Heart left ventricle (tissue), 16 donors: ENCODE measurements at regions not wholly inside any gene's neighbourhood (a gene's known extent, or its start where the extent isn't known, plus 50 kb on each side); places are given as distances from the start of the nearest gene placed in this dataset.
A peak's percentile ranks its signal among the peaks of the same experiment; 100 is the strongest.
"Not testable (repeated sequence)": the region's sequence is repeated elsewhere in the genome, so short reads cannot be mapped to it uniquely, and the experiment has no call there.

Experiments used
- ATAC-seq, 4 donors: fragments of 200-7000 bp; cut with Tn5 transposase; one replicate each; pipeline ENCODE4 v1.9.1; 2020 to 2022; ENCODE audit warnings: moderate library complexity in 4 of 4, mild to moderate bottlenecking in 3 of 4, moderate number of reproducible peaks in 1 of 4
- DNase-seq, 5 donors: peaks; one replicate each; pipeline ENCODE4 v3.0.0-alpha.2; 2020
- H3K27ac ChIP-seq, 12 donors: fragments of 200-600 bp; sonication (generic) in 4 of 12; one replicate each; pipeline versions ENCODE4 v1.5.0 to v1.8.0; 2016 to 2022; ENCODE audit warnings: mild to moderate bottlenecking in 2 of 12
- H3K27me3 ChIP-seq, 9 donors: fragments of 200-600 bp; sonication (generic) in 2 of 9; one replicate each; pipeline versions ENCODE4 v1.5.1 to v1.8.0; 2016 to 2022; ENCODE audit warnings: mild to moderate bottlenecking in 3 of 9
- H3K36me3 ChIP-seq, 9 donors: fragments of 200-600 bp; sonication (generic) in 2 of 9; one replicate each; pipeline versions ENCODE4 v1.5.0 to v1.8.0; 2018 to 2022; ENCODE audit warnings: mild to moderate bottlenecking in 2 of 9
- H3K4me1 ChIP-seq, 12 donors: fragments of 200-600 bp; sonication (generic) in 4 of 12; one replicate each; pipeline versions ENCODE4 v1.5.0 to v1.8.0; 2016 to 2022; ENCODE audit warnings: mild to moderate bottlenecking in 3 of 12
- H3K4me3 ChIP-seq, 12 donors: fragments of 200-600 bp; sonication (generic) in 4 of 12; one replicate each; pipeline versions ENCODE4 v1.5.0 to v1.8.0; 2017 to 2022; ENCODE audit warnings: mild to moderate bottlenecking in 9 of 12, moderate library complexity in 4 of 12
- H3K9me3 ChIP-seq, 12 donors: fragments of 200-600 bp; sonication (generic) in 4 of 12; one replicate each; pipeline versions ENCODE4 v1.5.0 to v1.8.0; 2016 to 2022; ENCODE audit warnings: mild to moderate bottlenecking in 1 of 12
- CTCF ChIP-seq, 12 donors: fragments of 200-600 bp; sonication (generic) in 4 of 12; IDR thresholded peaks; one replicate each; pipeline versions ENCODE4 v1.5.0 to v1.8.0; 2018 to 2022; ENCODE audit warnings: antibody characterized with exemption in 12 of 12, mild to moderate bottlenecking in 5 of 12
- POLR2A ChIP-seq, 2 donors: fragments of 450-650 bp; IDR thresholded peaks; one replicate each; pipeline ENCODE4 v1.6.1; 2017; ENCODE audit warnings: antibody characterized with exemption in 2 of 2, mild to moderate bottlenecking in 2 of 2, moderate library complexity in 2 of 2
- whole genome bisulfite sequencing, 4 donors: extraction: QIAGEN DNeasy Blood & Tissue Kit in 2 of 4; methylation state at CpG; one replicate each; pipeline versions ENCODE4 v1.1.5 to v1.1.7; 2013 to 2018; 5-methylcytosine and 5-hydroxymethylcytosine counted together
- intact Hi-C, 10 donors: fragments of 100-400 bp; cut with DNase I; formaldehyde crosslinking; loops; one replicate each; pipeline versions ENCODE4 v1.11.1 to v1.14.2; 2022
- donor health status: ischemic (EF 13 %, LVEDD 7.1; RV severe dilation, severe dysfunction).
- donor health status: healthy with polysubstance abuse.
- donor health status: DM: no; HTN: yes; CAD: no.
- donor health status: DM: no; HTN: no; CAD: no.
- donor health status: ischemic (EF 25% LVEDD 6.9; RV normal size, moderate dysfunction).
- donor health status: ischemic (EF 25% LVEDD 5.7; RV mildly dilated, moderate dysfunction).
- donor health status: healthy.
- donor health status: DM: yes; HTN: yes; CAD: no.
- donor health status: ischemic (EF 35%, LVEDD 5.7; RV mildly dilated, moderate dysfunction).
- donor health status: nonischemic (EF 11% LVEDD 7.7; RV severe dilation, severe dysfunction).
- donor health status: DM: yes; HTN: yes; CAD: no.
- donor health status: PGD.
- donor health status: ischemic (EF 29% LVEDD 5.4; RV normal size, mild dysfunction).
- donor health status: nonischemic (EF 23%, LVEDD 6.1; RV moderate dilation, normal function).

GRCh38 chr6:17219098-17219497 is 62.1 kb upstream of the RBM24 start:
- H3K27me3 ChIP-seq = no peaks in the 10 kb centered on the region
- WGBS, 4 donors = 72 to 81% (median 75%) methylated on average over 5 of the region's 5 CpGs
- no peaks in the 10 kb centered on the region for H3K4me1 ChIP-seq
- H3K36me3 ChIP-seq = no peaks in the 10 kb centered on the region
- DNase-seq = no peak
- intact Hi-C loops = loop anchor here in 2 of 10 donors (10.0 kb wide), 2 partner anchors 46 to 56 kb away; no protein-coding TSS in a partner anchor
- TF ChIP-seq CTCF (IDR thresholded peaks at IDR 0.05) = no peak
- no peak for TF ChIP-seq POLR2A (IDR thresholded peaks at IDR 0.05)
- H3K4me3 ChIP-seq = no peak overlapping the region
- peak in 2 of 4 donors; percentile 14 to 33 for ATAC-seq
- H3K9me3 ChIP-seq = peaks cover 0 to 7% (median 0%) of the 10 kb centered on the region in 12 donors
- H3K27ac ChIP-seq = no peak overlapping the region

GRCh38 chr6:17220040-17220910 is 60.9 kb upstream of the RBM24 start:
- no peak for DNase-seq
- WGBS, 4 donors = 65 to 70% (median 68%) methylated on average over 12 of the region's 12 CpGs
- intact Hi-C loops = no loop called here
- peaks cover 0 to 7% (median 0%) of the 10 kb centered on the region in 12 donors for H3K9me3 ChIP-seq
- ATAC-seq = no peak
- TF ChIP-seq POLR2A (IDR thresholded peaks at IDR 0.05) = no peak
- no peaks in the 10 kb centered on the region for H3K36me3 ChIP-seq
- H3K27ac ChIP-seq = no peak overlapping the region
- no peaks in the 10 kb centered on the region for H3K27me3 ChIP-seq
- peaks cover 0 to 3% (median 0%) of the 10 kb centered on the region in 12 donors for H3K4me1 ChIP-seq
- H3K4me3 ChIP-seq = no peak overlapping the region

GRCh38 chr6:17224056-17224455 is 57.1 kb upstream of the RBM24 start:
- intact Hi-C loops = no loop called here
- ATAC-seq = no peak

GRCh38 chr6:17224501-17224900 is 56.7 kb upstream of the RBM24 start:
- ATAC-seq, H3K4me3 ChIP-seq, H3K36me3 ChIP-seq, H3K27ac ChIP-seq, DNase-seq, H3K9me3 ChIP-seq, H3K27me3 ChIP-seq, intact Hi-C loops: not testable (repeated sequence)
- 82 to 90% (median 86%) methylated on average over 5 of the region's 5 CpGs for WGBS, 4 donors
- H3K4me1 ChIP-seq = peaks cover 0 to 31% (median 11%) of the 10 kb centered on the region in 12 donors

More at GRCh38 chr6:17224056-17224455, 57.1 kb upstream of the RBM24 start:
- H3K9me3 ChIP-seq = no peaks in the 10 kb centered on the region
- TF ChIP-seq POLR2A (IDR thresholded peaks at IDR 0.05) (no peak), CTCF (IDR thresholded peaks at IDR 0.05) (no peak)
- 95 to 98% (median 97%) methylated on average over 3 of the region's 3 CpGs for WGBS, 4 donors
- H3K36me3 ChIP-seq = no peaks in the 10 kb centered on the region
- H3K27ac ChIP-seq = no peak overlapping the region
- H3K4me3 ChIP-seq = no peak overlapping the region
- peaks cover 0 to 28% (median 11%) of the 10 kb centered on the region in 12 donors for H3K4me1 ChIP-seq
- DNase-seq = no peak
- no peaks in the 10 kb centered on the region for H3K27me3 ChIP-seq

- ATAC-seq = peak in 1 of 4 donors; percentile 47
- TF ChIP-seq CTCF (IDR thresholded peaks at IDR 0.05) = no peak
- TF ChIP-seq POLR2A (IDR thresholded peaks at IDR 0.05) = no peak
- no peaks in the 10 kb centered on the region for H3K36me3 ChIP-seq
Measured at GRCh38 chr6:17225767-17226630, 55.2 kb upstream of the RBM24 start.

More at GRCh38 chr6:17225767-17226630, 55.2 kb upstream of the RBM24 start:
- Histone ChIP-seq H3K27me3 (no peaks in the 10 kb centered on the region), H3K4me1 (peaks cover 0 to 31% (median 11%) of the 10 kb centered on the region in 12 donors), H3K4me3 (no peak overlapping the region), H3K9me3 (no peaks in the 10 kb centered on the region), H3K27ac (peak overlapping the region in 4 of 12 donors; percentile 1 to 19 (median 14))
- WGBS, 4 donors = 26 to 41% (median 29%) methylated on average over 3 of the region's 3 CpGs
- DNase-seq = no peak
- intact Hi-C loops = no loop called here
